A549 (cell line): ENCODE measurements at regions not wholly inside any gene's neighbourhood (a gene's known extent, or its start where the extent isn't known, plus 50 kb on each side); places are given as distances from the start of the nearest gene placed in this dataset.
"Not testable (repeated sequence)": the region's sequence is repeated elsewhere in the genome, so short reads cannot be mapped to it uniquely, and the experiment has no call there.

Source experiments
- ATAC-seq, 2 experiments: fragments of 200-7000 bp in 1 of 2; fragments of >200 bp in 1 of 2; cut with Nextera tagmentation in 1 of 2; cut with Tn5 transposase in 1 of 2; 3 replicates each; pipeline versions ENCODE4 v1.8.0 to v1.9.1; 2018 to 2020; ENCODE audit warnings: mild to moderate bottlenecking in 1 of 2, moderate library complexity in 1 of 2
- CTCF ChIA-PET: fragments of 300-600 bp; sonication (Branson Sonifier 250); formaldehyde crosslinking; extraction: SDS; loops from one replicate; lab custom pipeline; 2021; ENCODE audit warnings: antibody characterized with exemption, inconsistent platforms; lab: Yijun Ruan, JAX
- POLR2A ChIA-PET: fragments of 350-600 bp; formaldehyde crosslinking; extraction: SDS; loops from one replicate; lab custom pipeline; 2021; ENCODE audit warnings: antibody characterized with exemption, inconsistent platforms; lab: Yijun Ruan, JAX
- DNase-seq, 2 experiments: peaks; one replicate each; pipeline versions ENCODE4 v3.0.0 to v3.0.0-alpha.2; 2011 to 2016; ENCODE audit warnings: low read depth in 1 of 2, low spot score in 1 of 2
- FAIRE-seq: peaks from 2 replicates; lab custom pipeline; 2011; peaks lifted over from hg19 to GRCh38; lab: Jason Lieb, UNC
- H3K27ac ChIP-seq, 2 experiments: fragments of >200 bp; sonication (Bioruptor Twin); formaldehyde crosslinking; 3 replicates each; pipeline ENCODE4 v1.5.1; 2016 to 2017
- H3K4me1 ChIP-seq: fragments of >200 bp; sonication (Bioruptor Twin); formaldehyde crosslinking; 3 replicates; pipeline ENCODE4 v1.6.1; 2016
- H3K4me2 ChIP-seq: fragments of >200 bp; sonication (Bioruptor Twin); formaldehyde crosslinking; 3 replicates; pipeline ENCODE4 v1.6.1; 2016
- H3K4me3 ChIP-seq: fragments of >200 bp; sonication (Bioruptor Twin); formaldehyde crosslinking; 3 replicates; pipeline ENCODE4 v1.5.1; 2016
- H3K9me3 ChIP-seq: fragments of >200 bp; sonication (Bioruptor Twin); formaldehyde crosslinking; 3 replicates; pipeline ENCODE4 v1.6.1; 2016
- BHLHE40 ChIP-seq: IDR thresholded peaks from 2 replicates; pipeline ENCODE4 v1.6.1; 2012; ENCODE audit warnings: low read depth, low read length, inconsistent platforms
- EHF ChIP-seq: fragments of 250-450 bp; sonication (Bioruptor Pico); IDR thresholded peaks from 2 replicates; pipeline ENCODE4 v1.5.0; 2020; ENCODE audit warnings: mild to moderate bottlenecking
- EHMT2 ChIP-seq: fragments of 200-600 bp; sonication (generic); IDR thresholded peaks from 2 replicates; pipeline ENCODE4 v1.6.1; 2016; ENCODE audit warnings: antibody characterized with exemption, low read depth, mild to moderate bottlenecking, moderate library complexity
- FOSB ChIP-seq: fragments of 250-450 bp; sonication (Bioruptor Pico); IDR thresholded peaks from 2 replicates; pipeline ENCODE4 v1.5.0; 2020; ENCODE audit warnings: mild to moderate bottlenecking, moderate library complexity
- FOSL2 ChIP-seq, 2 experiments: fragments of 450-650 bp in 1 of 2; fragments of >200 bp in 1 of 2; sonication (Bioruptor Twin) in 1 of 2; formaldehyde crosslinking; IDR thresholded peaks; 2 replicates each; pipeline versions ENCODE4 v1.5.0 to v1.6.1; 2016 to 2020; ENCODE audit warnings: mild to moderate bottlenecking in 1 of 2, moderate library complexity in 1 of 2
- HDAC2 ChIP-seq: fragments of 200-600 bp; sonication (generic); IDR thresholded peaks from 2 replicates; pipeline ENCODE4 v1.6.1; 2016
- HOXB5 ChIP-seq: fragments of 250-450 bp; sonication (Bioruptor Pico); IDR thresholded peaks from 2 replicates; pipeline ENCODE4 v1.5.0; 2020; ENCODE audit warnings: mild to moderate bottlenecking, moderate library complexity
- JUN ChIP-seq, 2 experiments: fragments of >200 bp; sonication (Bioruptor Twin); formaldehyde crosslinking; IDR thresholded peaks; 2 replicates in 1 of 2; 3 replicates in 1 of 2; pipeline ENCODE4 v1.6.1; 2016 to 2017
- MAZ ChIP-seq: fragments of 150-350 bp; IDR thresholded peaks from 2 replicates; pipeline ENCODE4 v1.6.1; 2014; ENCODE audit warnings: antibody characterized with exemption, low read depth, low read length, borderline replicate concordance
- NR3C1 ChIP-seq: fragments of >200 bp; sonication (Bioruptor Twin); formaldehyde crosslinking; IDR thresholded peaks from 3 replicates; pipeline ENCODE4 v1.6.1; 2017
- POLR2AphosphoS2 ChIP-seq: conservative IDR thresholded peaks from 2 replicates; pipeline ENCODE4 v1.6.1; 2012; ENCODE audit warnings: low read length, improper control_type of control experiment, inconsistent platforms
- RAD21 ChIP-seq, 2 experiments: fragments of >200 bp in 1 of 2; sonication (Bioruptor Twin) in 1 of 2; formaldehyde crosslinking in 1 of 2; IDR thresholded peaks in 1 of 2; conservative IDR thresholded peaks in 1 of 2; 2 replicates in 1 of 2; 3 replicates in 1 of 2; pipeline ENCODE4 v1.6.1; 2012 to 2018; ENCODE audit warnings: inconsistent platforms in 1 of 2
- RARB ChIP-seq: fragments of 250-450 bp; sonication (Bioruptor Pico); IDR thresholded peaks from 2 replicates; pipeline ENCODE4 v1.8.0; 2021; ENCODE audit warnings: mild to moderate bottlenecking, moderate library complexity
- RNF2 ChIP-seq: fragments of 200-600 bp; sonication (generic); IDR thresholded peaks from 2 replicates; pipeline ENCODE4 v1.6.1; 2016; ENCODE audit warnings: low read depth, mild to moderate bottlenecking, antibody characterized with exemption, moderate library complexity, borderline replicate concordance
- SMC3 ChIP-seq: fragments of >200 bp; sonication (Bioruptor Twin); formaldehyde crosslinking; IDR thresholded peaks from 3 replicates; pipeline ENCODE4 v1.6.1; 2018; ENCODE audit warnings: inconsistent platforms
- ZC3H11A ChIP-seq: fragments of 450-650 bp; IDR thresholded peaks from 2 replicates; pipeline ENCODE4 v1.6.1; 2014; ENCODE audit warnings: antibody characterized with exemption, mild to moderate bottlenecking
- ZSCAN20 ChIP-seq: fragments of 250-450 bp; sonication (Bioruptor Pico); IDR thresholded peaks from 2 replicates; pipeline ENCODE4 v1.8.0; 2022; ENCODE audit warnings: mild to moderate bottlenecking, moderate library complexity
- WGBS: methylation state at CpG from one replicate; pipeline ENCODE4 v1.1.6; 2017; ENCODE audit errors: missing lambda C conversion rate; 5-methylcytosine and 5-hydroxymethylcytosine counted together
- TF ChIP-seq, protein P1 (sequence below): fragments of >200 bp; sonication (Bioruptor Twin); formaldehyde crosslinking; IDR thresholded peaks from 3 replicates; pipeline ENCODE4 v1.6.1; 2016
- TF ChIP-seq, protein P2 (sequence below): fragments of 150-350 bp; IDR thresholded peaks from 2 replicates; pipeline ENCODE4 v1.6.1; 2014; ENCODE audit warnings: low read depth, mild to moderate bottlenecking, low read length
- TF ChIP-seq, protein P3 (sequence below): fragments of >200 bp; sonication (Bioruptor Twin); formaldehyde crosslinking; IDR thresholded peaks from 2 replicates; pipeline ENCODE4 v1.6.1; 2016
- TF ChIP-seq, protein P4 (sequence below): fragments of >200 bp; sonication (Bioruptor Twin); formaldehyde crosslinking; IDR thresholded peaks from 3 replicates; pipeline ENCODE4 v1.5.1; 2016
- TF ChIP-seq, protein P5 (sequence below): IDR thresholded peaks from 2 replicates; pipeline ENCODE4 v1.6.1; 2012; ENCODE audit warnings: low read depth, borderline replicate concordance

DNA sequence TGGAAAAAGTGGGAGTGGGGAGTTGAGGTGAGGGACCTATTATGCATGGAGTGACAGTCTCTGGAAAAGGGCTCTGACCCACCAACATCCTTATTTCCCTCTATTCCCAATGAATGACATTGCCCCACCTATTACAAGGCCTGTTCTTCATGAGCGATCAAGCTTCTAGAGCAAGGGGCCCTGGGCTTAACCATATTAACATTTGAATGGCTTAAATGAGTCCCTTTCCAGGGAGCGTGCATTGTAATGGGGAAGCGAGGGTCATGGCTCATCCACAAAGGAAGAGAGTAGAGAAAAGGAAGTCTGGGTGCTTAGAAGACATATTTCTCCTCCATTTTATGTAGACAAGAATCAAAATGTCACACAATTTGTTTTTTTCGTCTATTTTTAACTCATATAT, 255.5 kb downstream of the CAAP1 start:
- 4% methylated on average over 4 of the region's 4 CpGs for WGBS
- TF ChIP-seq ZSCAN20 (CRISPR knock-in tag): no peak
- TF ChIP-seq RNF2: no peak
- TF ChIP-seq HDAC2: no peak
- TF ChIP-seq, protein P1, sequence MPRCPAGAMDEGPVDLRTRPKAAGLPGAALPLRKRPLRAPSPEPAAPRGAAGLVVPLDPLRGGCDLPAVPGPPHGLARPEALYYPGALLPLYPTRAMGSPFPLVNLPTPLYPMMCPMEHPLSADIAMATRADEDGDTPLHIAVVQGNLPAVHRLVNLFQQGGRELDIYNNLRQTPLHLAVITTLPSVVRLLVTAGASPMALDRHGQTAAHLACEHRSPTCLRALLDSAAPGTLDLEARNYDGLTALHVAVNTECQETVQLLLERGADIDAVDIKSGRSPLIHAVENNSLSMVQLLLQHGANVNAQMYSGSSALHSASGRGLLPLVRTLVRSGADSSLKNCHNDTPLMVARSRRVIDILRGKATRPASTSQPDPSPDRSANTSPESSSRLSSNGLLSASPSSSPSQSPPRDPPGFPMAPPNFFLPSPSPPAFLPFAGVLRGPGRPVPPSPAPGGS: no peak
- no peak for TF ChIP-seq ZC3H11A
- no peak for TF ChIP-seq FOSL2 (IDR thresholded peaks at IDR 0.05)
- no peak for TF ChIP-seq FOSL2 (CRISPR knock-in tag; IDR thresholded peaks at IDR 0.05)
- TF ChIP-seq, protein P2, sequence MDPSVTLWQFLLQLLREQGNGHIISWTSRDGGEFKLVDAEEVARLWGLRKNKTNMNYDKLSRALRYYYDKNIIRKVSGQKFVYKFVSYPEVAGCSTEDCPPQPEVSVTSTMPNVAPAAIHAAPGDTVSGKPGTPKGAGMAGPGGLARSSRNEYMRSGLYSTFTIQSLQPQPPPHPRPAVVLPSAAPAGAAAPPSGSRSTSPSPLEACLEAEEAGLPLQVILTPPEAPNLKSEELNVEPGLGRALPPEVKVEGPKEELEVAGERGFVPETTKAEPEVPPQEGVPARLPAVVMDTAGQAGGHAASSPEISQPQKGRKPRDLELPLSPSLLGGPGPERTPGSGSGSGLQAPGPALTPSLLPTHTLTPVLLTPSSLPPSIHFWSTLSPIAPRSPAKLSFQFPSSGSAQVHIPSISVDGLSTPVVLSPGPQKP: no peak
- no peak for TF ChIP-seq POLR2AphosphoS2
- TF ChIP-seq, protein P3, sequence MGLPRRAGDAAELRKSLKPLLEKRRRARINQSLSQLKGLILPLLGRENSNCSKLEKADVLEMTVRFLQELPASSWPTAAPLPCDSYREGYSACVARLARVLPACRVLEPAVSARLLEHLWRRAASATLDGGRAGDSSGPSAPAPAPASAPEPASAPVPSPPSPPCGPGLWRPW: no peak
- ChIA-PET POLR2A (no interaction called here), CTCF (interaction anchor here (0.9 kb wide), 1 partner anchor 12 kb away, joined by 3 read pairs; no protein-coding TSS in a partner anchor)
- Histone ChIP-seq H3K9me3 (no peaks in the 10 kb centered on the region), H3K4me2 (no peak overlapping the region), H3K27ac (no peak overlapping the region), H3K4me3 (no peak overlapping the region), H3K4me1 (no peaks in the 10 kb centered on the region)
- ATAC-seq: no peak
- DNase-seq: no peak
- no peak for FAIRE-seq

DNA sequence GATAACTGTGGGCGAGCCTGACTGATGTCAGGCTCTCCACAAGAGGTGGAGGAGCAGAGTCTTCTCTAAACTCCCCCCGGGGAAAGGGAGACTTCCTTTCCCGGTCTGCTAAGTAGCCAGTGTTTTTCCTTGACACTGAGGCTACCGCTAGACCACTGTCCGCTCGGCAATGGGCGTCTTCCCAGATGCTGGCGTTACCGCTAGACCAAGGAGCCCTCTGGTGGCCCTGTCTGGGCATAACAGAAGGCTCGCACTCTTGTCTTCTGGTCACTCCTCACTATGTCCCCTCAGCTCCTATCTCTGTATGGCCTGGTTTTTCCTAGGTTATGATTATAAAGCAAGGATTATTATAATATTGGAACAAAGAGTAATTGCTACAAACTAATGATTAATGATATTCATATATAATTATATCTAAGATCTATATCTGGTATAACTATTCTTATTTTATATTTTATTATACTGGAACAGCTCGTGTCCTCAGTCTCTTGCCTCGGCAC, 278.7 kb downstream of the CAAP1 start:
- peak; percentile 53 for TF ChIP-seq SMC3
- TF ChIP-seq, protein P4, sequence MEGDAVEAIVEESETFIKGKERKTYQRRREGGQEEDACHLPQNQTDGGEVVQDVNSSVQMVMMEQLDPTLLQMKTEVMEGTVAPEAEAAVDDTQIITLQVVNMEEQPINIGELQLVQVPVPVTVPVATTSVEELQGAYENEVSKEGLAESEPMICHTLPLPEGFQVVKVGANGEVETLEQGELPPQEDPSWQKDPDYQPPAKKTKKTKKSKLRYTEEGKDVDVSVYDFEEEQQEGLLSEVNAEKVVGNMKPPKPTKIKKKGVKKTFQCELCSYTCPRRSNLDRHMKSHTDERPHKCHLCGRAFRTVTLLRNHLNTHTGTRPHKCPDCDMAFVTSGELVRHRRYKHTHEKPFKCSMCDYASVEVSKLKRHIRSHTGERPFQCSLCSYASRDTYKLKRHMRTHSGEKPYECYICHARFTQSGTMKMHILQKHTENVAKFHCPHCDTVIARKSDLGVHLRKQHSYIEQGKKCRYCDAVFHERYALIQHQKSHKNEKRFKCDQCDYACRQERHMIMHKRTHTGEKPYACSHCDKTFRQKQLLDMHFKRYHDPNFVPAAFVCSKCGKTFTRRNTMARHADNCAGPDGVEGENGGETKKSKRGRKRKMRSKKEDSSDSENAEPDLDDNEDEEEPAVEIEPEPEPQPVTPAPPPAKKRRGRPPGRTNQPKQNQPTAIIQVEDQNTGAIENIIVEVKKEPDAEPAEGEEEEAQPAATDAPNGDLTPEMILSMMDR: peak; percentile 41; the same call in 2 of the 3 replicates
- TF ChIP-seq RAD21 (conservative IDR thresholded peaks at IDR 0.05 in 1 of 2, IDR thresholded peaks at IDR 0.05 in 1 of 2): peak; percentile 44 to 60
- H3K4me3 ChIP-seq, H3K9me3 ChIP-seq, FAIRE-seq, ATAC-seq, POLR2A ChIA-PET, H3K27ac ChIP-seq, H3K4me1 ChIP-seq: not testable (repeated sequence)
- DNase-seq: peak in 1 of 2 experiments; percentile 19
- WGBS: 23% methylated on average over 12 of the region's 12 CpGs
- peak overlapping the region; percentile 47 for H3K4me2 ChIP-seq
- CTCF ChIA-PET: interaction anchor here (1.3 to 1.6 kb wide), 2 partner anchors 11 to 28 kb away, joined by 3 to 6 read pairs; no protein-coding TSS in a partner anchor

DNA sequence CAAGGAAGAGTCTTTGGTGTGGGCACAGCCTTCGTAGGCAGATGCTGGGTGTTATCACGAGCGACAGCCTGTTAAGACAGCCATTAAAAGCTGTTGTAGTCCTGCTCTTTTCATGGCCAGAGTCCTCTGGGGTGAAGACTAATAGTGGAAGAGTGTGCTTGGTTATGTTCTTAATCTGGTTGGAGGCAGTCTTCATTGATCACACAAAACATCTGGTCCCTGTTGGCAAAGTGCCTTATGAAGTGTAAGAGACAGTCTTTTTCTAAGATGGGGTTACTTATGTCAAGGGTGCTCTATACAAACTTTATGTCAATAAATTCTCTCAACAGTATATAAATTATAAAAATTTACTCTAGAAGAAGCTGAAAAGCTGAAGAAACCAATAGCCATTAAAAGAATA, 280.4 kb downstream of the CAAP1 start:
- H3K27ac ChIP-seq: no peak overlapping the region
- FAIRE-seq (no peak), ATAC-seq (no peak), DNase-seq (no peak)
- H3K4me1 ChIP-seq: no peaks in the 10 kb centered on the region
- TF ChIP-seq MAZ: no peak
- POLR2A ChIA-PET: no interaction called here
- CTCF ChIA-PET: interaction anchor here (0.8 to 1.6 kb wide), 2 partner anchors 9 to 648 kb away, joined by 3 to 6 read pairs; no protein-coding TSS in a partner anchor
- no peak overlapping the region for H3K4me3 ChIP-seq
- no peak overlapping the region for H3K4me2 ChIP-seq
- no peaks in the 10 kb centered on the region for H3K9me3 ChIP-seq
- WGBS: 29% methylated on average over 3 of the region's 3 CpGs

DNA sequence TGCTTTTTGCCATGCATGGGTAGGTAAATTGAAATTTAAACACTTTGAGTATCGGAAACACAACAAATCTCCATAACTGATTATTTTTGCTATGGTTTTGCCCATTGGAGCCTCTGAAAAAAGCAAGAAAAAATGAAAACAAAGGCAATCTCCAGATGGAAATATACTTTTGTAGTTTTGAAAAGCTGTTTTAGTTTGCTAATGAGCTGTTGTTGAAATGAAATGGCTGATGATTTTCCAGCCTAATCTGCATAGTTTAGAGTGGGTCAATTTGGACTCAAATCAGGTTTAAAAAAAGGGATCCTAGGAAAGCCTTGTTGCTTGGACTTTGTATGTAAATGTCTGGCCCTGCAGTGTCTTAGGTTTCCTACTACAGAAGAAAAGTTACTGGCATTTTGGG, 285.8 kb downstream of the CAAP1 start:
- Histone ChIP-seq H3K9me3 (no peaks in the 10 kb centered on the region), H3K27ac (no peak overlapping the region), H3K4me1 (no peaks in the 10 kb centered on the region), H3K4me2 (no peak overlapping the region), H3K4me3 (no peak overlapping the region)
- POLR2A ChIA-PET: no interaction called here
- no peak for ATAC-seq
- FAIRE-seq: no peak
- WGBS: 10% methylated on average over 1 of the region's 1 CpG
- TF ChIP-seq NR3C1 (no peak), EHMT2 (no peak), HOXB5 (no peak), SMC3 (no peak), RARB (CRISPR knock-in tag) (no peak), FOSB (CRISPR knock-in tag) (no peak), JUN (IDR thresholded peaks at IDR 0.05) (no peak), BHLHE40 (no peak), EHF (CRISPR knock-in tag) (no peak)
- TF ChIP-seq, protein P5, sequence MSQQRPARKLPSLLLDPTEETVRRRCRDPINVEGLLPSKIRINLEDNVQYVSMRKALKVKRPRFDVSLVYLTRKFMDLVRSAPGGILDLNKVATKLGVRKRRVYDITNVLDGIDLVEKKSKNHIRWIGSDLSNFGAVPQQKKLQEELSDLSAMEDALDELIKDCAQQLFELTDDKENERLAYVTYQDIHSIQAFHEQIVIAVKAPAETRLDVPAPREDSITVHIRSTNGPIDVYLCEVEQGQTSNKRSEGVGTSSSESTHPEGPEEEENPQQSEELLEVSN: no peak
- DNase-seq: no peak
- CTCF ChIA-PET: no interaction called here
